ENCODE measurements at regions not wholly inside any gene's neighbourhood (a gene's known extent, or its start where the extent isn't known, plus 50 kb on each side); places are given as distances from the start of the nearest gene placed in this dataset.

- TF ChIP-seq POLR2A (IDR thresholded peaks at IDR 0.05) = no peak
- TF ChIP-seq CTCF (IDR thresholded peaks at IDR 0.05) = no peak
Observed at GRCh38 chr11:92167571-92167970, 57.0 kb upstream of the FAT3 start.
